ENCODE measurements at regions not wholly inside any gene's neighbourhood (a gene's known extent, or its start where the extent isn't known, plus 50 kb on each side); places are given as distances from the start of the nearest gene placed in this dataset.

- TF ChIP-seq POLR2A (IDR thresholded peaks at IDR 0.05) = no peak
- TF ChIP-seq POLR2AphosphoS5 (IDR thresholded peaks at IDR 0.05) = no peak
- no peak for TF ChIP-seq CTCF (IDR thresholded peaks at IDR 0.05)
Measured at GRCh38 chr10:62517252-62517651, 143.1 kb downstream of the ZNF365 start.

GRCh38 chr10:62527019-62527827 lies 153.1 kb downstream of the ZNF365 start:
- TF ChIP-seq POLR2A (IDR thresholded peaks at IDR 0.05) (no peak), POLR2AphosphoS5 (IDR thresholded peaks at IDR 0.05) (no peak), CTCF (IDR thresholded peaks at IDR 0.05) (no peak)
- no peaks in the 10 kb centered on the region for H3K9me3 ChIP-seq
- H3K4me3 ChIP-seq = no peak overlapping the region
- no peaks in the 10 kb centered on the region for H3K36me3 ChIP-seq
- no peaks in the 10 kb centered on the region for H3K4me1 ChIP-seq (replicated peaks)
- H3K27me3 ChIP-seq (replicated peaks; ENCODE audit: insufficient read depth) = no peaks in the 10 kb centered on the region
- no peak overlapping the region for H3K27ac ChIP-seq
- WGBS = 74% methylated on average over 6 of the region's 6 CpGs
- no peak for DNase-seq (ENCODE audit: low spot score)
- intact Hi-C loops (cut with DNase I) = no loop called here

More at GRCh38 chr10:62517252-62517651, 143.1 kb downstream of the ZNF365 start:
- Histone ChIP-seq H3K4me1 (replicated peaks) (no peaks in the 10 kb centered on the region), H3K36me3 (no peaks in the 10 kb centered on the region), H3K4me3 (no peak overlapping the region), H3K9me3 (no peaks in the 10 kb centered on the region), H3K27me3 (replicated peaks; ENCODE audit: insufficient read depth) (no peaks in the 10 kb centered on the region), H3K27ac (no peak overlapping the region)
- WGBS = 72% methylated on average over 2 of the region's 2 CpGs
- no peak for DNase-seq (ENCODE audit: low spot score)
- intact Hi-C loops (cut with DNase I) = no loop called here

- H3K36me3 ChIP-seq = no peaks in the 10 kb centered on the region
- intact Hi-C loops (cut with DNase I) = no loop called here
- H3K27ac ChIP-seq = no peak overlapping the region
- TF ChIP-seq CTCF (IDR thresholded peaks at IDR 0.05) (no peak), POLR2AphosphoS5 (IDR thresholded peaks at IDR 0.05) (no peak), POLR2A (IDR thresholded peaks at IDR 0.05) (no peak)
- H3K4me1 ChIP-seq (replicated peaks) = no peaks in the 10 kb centered on the region
- H3K27me3 ChIP-seq (replicated peaks; ENCODE audit: insufficient read depth) = no peaks in the 10 kb centered on the region
- no peak for DNase-seq (ENCODE audit: low spot score)
- H3K9me3 ChIP-seq = no peaks in the 10 kb centered on the region
- 44% methylated on average over 1 of the region's 1 CpG for WGBS
- no peak overlapping the region for H3K4me3 ChIP-seq
Measured at GRCh38 chr10:62528441-62528840, 154.3 kb downstream of the ZNF365 start.

- no peak for DNase-seq (ENCODE audit: low spot score)
- intact Hi-C loops (cut with DNase I) = no loop called here
- Histone ChIP-seq H3K4me1 (replicated peaks) (no peaks in the 10 kb centered on the region), H3K27me3 (replicated peaks; ENCODE audit: insufficient read depth) (no peaks in the 10 kb centered on the region), H3K4me3 (no peak overlapping the region), H3K9me3 (no peaks in the 10 kb centered on the region), H3K36me3 (no peaks in the 10 kb centered on the region), H3K27ac (no peak overlapping the region)
- TF ChIP-seq POLR2AphosphoS5 (IDR thresholded peaks at IDR 0.05) = no peak
- TF ChIP-seq POLR2A (IDR thresholded peaks at IDR 0.05) = no peak
- no peak for TF ChIP-seq CTCF (IDR thresholded peaks at IDR 0.05)
- 67% methylated on average over 2 of the region's 2 CpGs for WGBS
Measured at GRCh38 chr10:62529396-62529795, 155.2 kb downstream of the ZNF365 start.

- TF ChIP-seq POLR2AphosphoS5 (IDR thresholded peaks at IDR 0.05) (no peak), CTCF (IDR thresholded peaks at IDR 0.05) (no peak), POLR2A (IDR thresholded peaks at IDR 0.05) (no peak)
- Histone ChIP-seq H3K9me3 (no peaks in the 10 kb centered on the region), H3K27me3 (replicated peaks; ENCODE audit: insufficient read depth) (no peaks in the 10 kb centered on the region), H3K4me3 (no peak overlapping the region), H3K36me3 (no peaks in the 10 kb centered on the region), H3K4me1 (replicated peaks) (no peaks in the 10 kb centered on the region), H3K27ac (no peak overlapping the region)
- no peak for DNase-seq (ENCODE audit: low spot score)
- intact Hi-C loops (cut with DNase I) = no loop called here
- WGBS = 82% methylated on average over 2 of the region's 2 CpGs
Measured at GRCh38 chr10:62534031-62534430, 159.9 kb downstream of the ZNF365 start.
